ENCODE measurements at regions not wholly inside any gene's neighbourhood (a gene's known extent, or its start where the extent isn't known, plus 50 kb on each side); places are given as distances from the start of the nearest gene placed in this dataset.

DNA sequence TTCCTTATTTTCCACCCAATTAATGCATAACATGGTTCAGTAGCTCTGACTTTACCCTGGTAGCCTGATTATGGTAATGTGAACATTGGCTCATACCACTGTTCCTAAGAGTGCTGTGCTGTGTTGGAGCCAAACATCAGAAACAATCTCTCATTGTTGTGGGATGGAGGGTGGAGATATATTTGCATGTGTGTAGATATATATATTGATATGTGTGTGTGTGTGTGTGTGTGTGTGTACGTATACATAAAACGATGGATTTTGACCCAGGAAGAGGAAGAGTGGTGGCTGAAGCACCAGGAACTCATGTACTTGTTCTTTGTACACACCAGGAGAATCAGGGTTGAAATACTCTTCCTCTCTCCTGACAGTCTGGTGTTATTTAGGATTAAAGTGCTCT lies 247.7 kb downstream of the IL15 start:
- TF ChIP-seq, protein P1, sequence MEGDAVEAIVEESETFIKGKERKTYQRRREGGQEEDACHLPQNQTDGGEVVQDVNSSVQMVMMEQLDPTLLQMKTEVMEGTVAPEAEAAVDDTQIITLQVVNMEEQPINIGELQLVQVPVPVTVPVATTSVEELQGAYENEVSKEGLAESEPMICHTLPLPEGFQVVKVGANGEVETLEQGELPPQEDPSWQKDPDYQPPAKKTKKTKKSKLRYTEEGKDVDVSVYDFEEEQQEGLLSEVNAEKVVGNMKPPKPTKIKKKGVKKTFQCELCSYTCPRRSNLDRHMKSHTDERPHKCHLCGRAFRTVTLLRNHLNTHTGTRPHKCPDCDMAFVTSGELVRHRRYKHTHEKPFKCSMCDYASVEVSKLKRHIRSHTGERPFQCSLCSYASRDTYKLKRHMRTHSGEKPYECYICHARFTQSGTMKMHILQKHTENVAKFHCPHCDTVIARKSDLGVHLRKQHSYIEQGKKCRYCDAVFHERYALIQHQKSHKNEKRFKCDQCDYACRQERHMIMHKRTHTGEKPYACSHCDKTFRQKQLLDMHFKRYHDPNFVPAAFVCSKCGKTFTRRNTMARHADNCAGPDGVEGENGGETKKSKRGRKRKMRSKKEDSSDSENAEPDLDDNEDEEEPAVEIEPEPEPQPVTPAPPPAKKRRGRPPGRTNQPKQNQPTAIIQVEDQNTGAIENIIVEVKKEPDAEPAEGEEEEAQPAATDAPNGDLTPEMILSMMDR (IDR thresholded peaks at IDR 0.05): no peak
- TF ChIP-seq POLR2A (IDR thresholded peaks at IDR 0.05): no peak

All from lower leg skin (tissue), 3 donors.